HG02623 (cell line): ENCODE measurements at regions not wholly inside any gene's neighbourhood (a gene's known extent, or its start where the extent isn't known, plus 50 kb on each side); places are given as distances from the start of the nearest gene placed in this dataset.

ENCODE experiments used
- ATAC-seq: cut with Tn5 transposase; IDR thresholded peaks from one replicate; pipeline ENCODE4 v1.9.1; 2021; ENCODE audit warnings: moderate library complexity; ENCODE audit not compliant: unreplicated experiment

DNA sequence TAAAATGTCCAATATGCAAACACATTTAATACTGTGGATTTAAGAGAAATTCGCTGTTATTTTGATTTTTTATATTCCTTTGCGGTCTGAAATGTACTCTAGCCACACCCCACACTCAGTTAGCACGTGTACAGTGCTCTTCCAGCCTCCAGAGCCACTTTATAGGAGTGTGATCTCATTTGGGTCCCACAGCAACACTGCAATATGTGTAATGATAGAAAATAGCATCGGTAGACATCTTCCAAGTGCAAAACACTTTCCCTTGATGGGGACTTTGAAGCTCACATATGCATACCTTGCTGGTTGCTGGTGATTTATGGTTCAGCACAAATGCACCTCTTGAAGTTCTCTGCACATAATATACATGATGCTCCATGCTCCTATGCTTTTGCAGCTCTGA, 148.3 kb downstream of the GAS1 start:
- ATAC-seq, result no peak

- ATAC-seq, result no peak
Observed at GRCh38 chr9:86796666-86797065, 150.6 kb downstream of the GAS1 start.

DNA sequence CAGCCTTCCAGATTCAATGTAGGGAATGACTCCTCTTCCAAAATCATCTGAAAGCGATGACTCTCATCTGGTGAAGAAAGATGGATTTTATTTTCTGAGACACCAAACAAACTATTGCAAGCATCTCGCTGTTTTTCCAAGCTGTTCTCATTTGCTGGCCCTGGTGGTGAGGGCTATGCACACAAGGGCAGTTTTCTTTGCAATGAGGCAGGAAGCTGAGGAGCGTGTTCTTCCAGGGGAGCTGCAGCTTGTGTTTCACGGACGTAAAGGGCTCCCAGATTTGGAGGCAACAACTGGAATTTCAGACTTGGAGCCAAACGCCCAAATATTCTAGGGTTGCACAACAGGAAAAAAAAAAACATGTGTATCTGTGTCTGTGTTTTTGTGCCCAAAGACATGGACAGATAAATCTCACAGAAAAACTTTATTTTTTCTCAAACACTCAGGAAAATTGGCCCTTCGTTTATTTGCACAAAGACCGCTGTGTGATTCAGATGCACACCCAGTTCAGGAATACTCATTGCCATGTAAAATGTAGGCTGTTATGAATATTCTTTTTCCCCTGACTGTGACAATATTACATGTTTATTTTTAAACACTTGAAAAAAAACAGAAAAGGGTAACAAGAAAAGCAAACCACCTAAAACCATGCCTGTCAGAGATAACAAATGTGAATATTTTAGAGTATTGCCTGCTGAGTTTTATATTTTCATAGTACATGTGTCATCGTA, 151.3 kb downstream of the GAS1 start:
- no peak for ATAC-seq

DNA sequence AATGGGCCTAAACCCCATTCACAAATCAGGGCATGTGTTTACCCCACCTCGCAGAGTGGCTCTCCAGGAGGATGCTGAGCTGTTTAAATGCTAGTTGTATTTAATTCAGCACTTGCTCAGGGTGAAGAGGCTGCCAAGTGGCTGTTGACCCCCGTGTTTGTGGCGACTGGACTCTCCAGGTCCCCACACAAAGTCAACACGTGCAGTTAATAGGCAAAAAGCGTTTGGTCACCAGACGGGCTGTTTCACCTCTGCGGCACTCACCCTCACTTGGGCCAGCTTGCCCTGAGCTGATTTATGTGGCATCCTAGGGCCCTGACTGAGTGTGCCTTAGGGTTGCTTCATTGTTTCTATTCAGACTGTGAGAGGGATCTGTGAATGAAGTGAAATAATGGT, 152.3 kb downstream of the GAS1 start:
- ATAC-seq, result no peak

- ATAC-seq, result no peak
Observed at GRCh38 chr9:86794391-86795046, 152.8 kb downstream of the GAS1 start.

DNA sequence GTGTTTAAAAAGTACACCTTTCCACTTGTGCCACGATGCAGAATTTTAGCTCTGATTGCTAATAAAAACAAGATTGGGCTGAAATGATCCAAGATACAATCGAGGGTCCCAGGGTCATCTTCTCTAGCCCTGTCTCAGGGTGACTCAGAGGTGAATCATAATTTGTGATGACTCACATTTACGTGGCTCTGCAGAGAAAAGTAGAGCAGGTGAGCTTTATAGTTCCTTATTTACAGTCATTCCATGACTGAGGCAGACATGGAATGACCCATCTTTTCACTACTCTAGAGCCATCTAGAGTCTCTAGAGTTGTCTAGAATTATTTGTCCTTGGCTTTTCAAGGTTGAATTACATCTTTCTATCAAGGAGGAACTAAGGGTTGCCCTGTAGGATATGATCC, 155.2 kb downstream of the GAS1 start:
- no peak for ATAC-seq

DNA sequence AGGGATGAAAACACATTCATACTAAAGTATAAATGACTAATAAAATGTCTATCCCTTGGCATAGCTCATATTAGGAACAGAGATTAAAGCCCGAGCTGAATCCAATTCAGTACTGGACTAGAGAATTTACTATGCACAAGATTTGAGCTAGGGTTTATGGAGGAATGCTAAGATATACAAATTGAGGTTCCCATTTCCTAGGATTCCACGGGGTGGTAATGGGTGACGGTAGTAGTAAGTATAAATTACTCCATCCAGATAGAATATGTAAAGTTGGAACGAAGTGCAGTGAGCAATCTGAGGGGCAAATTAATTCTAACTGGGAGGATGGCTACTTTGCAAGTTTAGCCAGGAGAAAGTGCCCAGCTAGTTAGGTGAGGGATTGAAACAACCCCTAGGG, 156.5 kb downstream of the GAS1 start:
- no peak for ATAC-seq

GRCh38 chr9:86788456-86788855, 158.8 kb downstream of the GAS1 start:
- ATAC-seq, result no peak

DNA sequence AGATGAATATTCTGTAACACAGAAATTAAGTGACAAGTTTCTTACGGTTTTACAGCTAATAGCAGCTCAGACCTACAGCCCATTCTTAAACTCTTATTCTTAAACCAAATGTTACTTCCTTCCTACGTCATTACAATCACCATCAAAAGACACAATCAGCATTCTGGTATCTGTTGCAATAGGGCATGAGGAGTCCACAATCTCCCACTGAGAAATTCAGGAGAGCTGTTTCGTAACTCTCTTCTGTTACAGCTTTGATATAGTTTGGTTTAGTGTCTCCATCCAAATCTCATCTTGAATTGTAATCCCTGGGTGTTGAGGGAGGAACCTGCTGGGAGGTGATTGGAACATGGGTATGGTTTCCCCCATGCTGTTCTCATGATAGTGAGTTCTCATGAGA, 163.4 kb downstream of the GAS1 start:
- no peak for ATAC-seq

- ATAC-seq, result no peak
Observed at GRCh38 chr9:86782831-86783230, 164.5 kb downstream of the GAS1 start.

DNA sequence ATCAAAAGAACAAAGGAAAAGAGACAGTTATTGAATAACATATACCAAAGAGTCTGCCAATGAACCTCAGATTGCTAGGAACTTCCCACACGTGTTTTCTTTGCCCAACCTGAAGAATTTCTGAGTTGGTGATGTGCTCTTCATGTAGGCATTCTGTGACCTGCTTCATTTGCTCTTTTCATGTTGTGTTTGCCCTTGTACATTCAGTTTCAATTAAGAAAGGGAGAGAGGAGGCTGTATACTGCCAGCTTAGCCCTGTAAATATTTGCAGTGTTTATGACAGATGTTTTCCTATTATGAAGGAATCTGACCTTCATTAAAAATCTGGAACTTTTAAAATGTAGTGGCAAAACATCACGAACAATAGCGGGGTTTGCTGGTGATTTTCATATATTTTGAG, 168.5 kb downstream of the GAS1 start:
- ATAC-seq, result no peak

- ATAC-seq, result no peak
Observed at GRCh38 chr9:86775718-86776117, 171.6 kb downstream of the GAS1 start.

GRCh38 chr9:86774116-86774515, 173.2 kb downstream of the GAS1 start:
- no peak for ATAC-seq

GRCh38 chr9:86773422-86773945, 173.8 kb downstream of the GAS1 start:
- no peak for ATAC-seq

DNA sequence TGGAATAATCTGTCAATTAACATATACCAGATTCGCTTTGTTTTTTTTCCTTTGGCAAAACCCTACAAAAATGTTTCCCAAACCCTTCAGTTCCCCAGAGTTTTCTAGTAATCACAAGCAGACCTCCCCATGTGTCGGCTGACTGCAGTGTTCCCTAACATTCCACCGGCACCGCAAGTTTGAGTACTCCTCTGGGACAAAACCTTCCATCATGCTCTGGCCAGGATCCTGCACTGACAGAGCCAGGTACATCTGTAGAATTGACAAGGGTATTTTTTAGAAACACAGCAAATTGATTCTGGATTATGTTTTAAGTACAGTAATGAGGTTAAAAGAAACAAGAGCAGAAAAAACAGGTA, 174.7 kb downstream of the GAS1 start:
- no peak for ATAC-seq

DNA sequence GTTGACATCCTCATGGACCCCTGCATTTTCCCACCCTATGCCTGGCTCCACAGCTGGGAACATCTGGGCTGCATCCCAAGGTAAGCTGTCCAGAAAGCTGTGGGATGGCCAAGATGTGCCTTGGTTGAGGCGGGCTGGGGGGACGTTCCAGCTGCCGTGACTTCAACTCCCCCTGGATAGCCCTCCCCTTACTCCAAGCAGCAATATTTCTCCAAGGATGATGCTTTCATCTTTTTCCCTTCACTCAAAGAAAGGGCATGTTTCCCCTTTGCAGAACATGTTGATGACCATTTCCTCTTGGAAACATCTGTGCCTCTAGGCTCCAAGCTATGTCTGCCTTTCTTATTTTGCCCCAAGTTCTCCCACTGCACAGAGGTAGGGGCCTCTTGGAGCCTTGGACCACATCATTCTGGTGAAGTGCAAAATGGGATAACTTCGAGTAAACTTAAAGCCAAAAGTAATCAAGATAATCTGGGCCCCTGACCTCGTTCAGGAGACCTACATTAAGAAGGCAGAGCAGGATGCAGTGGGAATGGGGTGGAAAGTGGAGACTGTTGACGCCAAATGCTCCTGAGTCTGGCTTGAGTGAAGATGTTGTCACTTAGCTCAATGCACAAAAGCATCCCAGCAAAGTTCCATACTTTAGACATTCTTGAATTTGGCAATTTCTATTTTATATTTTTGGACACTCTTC, 175.2 kb downstream of the GAS1 start:
- no peak for ATAC-seq

DNA sequence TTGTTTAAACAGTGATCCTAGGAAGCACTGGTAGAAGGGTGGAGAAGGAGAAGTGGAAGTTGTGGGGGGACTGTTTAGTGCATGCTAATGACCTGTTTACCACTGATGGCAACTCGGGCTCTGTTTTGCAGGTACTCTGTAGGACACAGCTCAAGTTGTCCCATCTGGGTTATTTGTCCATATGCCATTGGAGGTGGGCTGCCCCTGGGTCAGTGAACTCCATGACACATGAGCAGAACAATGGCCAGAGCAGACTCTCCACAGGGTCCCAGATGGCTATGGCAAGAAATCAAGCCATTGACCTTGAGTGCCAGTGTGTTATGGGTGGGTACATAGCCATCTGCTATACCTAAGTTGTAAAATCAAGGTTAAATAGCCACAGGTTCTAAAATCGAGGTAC, 175.9 kb downstream of the GAS1 start:
- ATAC-seq, result no peak

DNA sequence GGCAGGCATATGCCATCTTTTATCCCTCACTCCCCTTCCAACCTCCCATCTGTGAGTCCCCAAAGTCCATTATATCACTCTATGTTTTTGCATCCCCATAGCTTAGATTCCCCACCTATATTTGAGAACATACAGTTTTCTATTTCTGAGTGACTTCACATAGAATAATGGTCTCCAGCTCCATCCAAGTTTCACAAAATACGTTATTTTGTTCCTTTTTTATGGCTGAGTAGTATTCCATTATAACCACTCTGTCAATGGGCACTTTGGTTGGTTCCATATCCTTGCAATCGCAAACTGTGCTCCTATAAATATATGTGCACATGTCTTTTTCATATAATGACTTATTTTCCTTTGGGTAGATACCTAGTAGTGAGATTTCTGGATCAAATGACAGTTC, 178.6 kb downstream of the GAS1 start:
- ATAC-seq, result no peak

DNA sequence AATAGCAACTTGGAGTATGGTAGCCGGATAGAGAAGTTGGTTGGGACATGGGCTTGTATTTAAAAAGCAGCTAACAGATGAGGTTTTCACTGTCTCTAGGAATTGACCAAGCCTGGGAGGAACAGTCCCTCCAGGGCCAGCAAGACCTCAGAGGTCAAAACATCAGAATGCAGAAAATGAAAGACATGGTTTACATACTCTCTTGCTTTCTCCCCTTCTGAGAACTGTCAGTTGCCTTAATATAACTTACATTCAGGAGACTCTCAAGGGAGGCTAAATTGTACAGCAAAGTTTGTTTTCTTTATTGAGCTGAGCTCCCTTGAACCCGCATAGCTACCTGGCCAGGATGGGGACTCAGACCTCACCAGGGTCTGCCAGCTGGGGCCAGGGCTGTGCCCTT, 179.3 kb downstream of the GAS1 start:
- ATAC-seq, result no peak

- no peak for ATAC-seq
Observed at GRCh38 chr9:86767373-86767772, 179.9 kb downstream of the GAS1 start.

- no peak for ATAC-seq
Observed at GRCh38 chr9:86766912-86767311, 180.4 kb downstream of the GAS1 start.

GRCh38 chr9:86766511-86766910, 180.8 kb downstream of the GAS1 start:
- ATAC-seq, result no peak
